Transverse colon (tissue), 4 donors: ENCODE measurements at regions not wholly inside any gene's neighbourhood (a gene's known extent, or its start where the extent isn't known, plus 50 kb on each side); places are given as distances from the start of the nearest gene placed in this dataset.
A peak's percentile ranks its signal among the peaks of the same experiment; 100 is the strongest.

Experiments used
- DNase-seq: peaks from one replicate; pipeline ENCODE4 v3.0.0-alpha.2; 2019
- H3K27ac ChIP-seq, 4 donors: fragments of 200-600 bp; sonication (generic); 2 replicates each; pipeline ENCODE4 v1.5.1; 2016 to 2018; ENCODE audit warnings: inconsistent platforms in 4 of 4
- H3K27me3 ChIP-seq: fragments of 200-600 bp; sonication (generic); 2 replicates; pipeline ENCODE4 v1.5.1; 2017; ENCODE audit warnings: inconsistent platforms
- H3K36me3 ChIP-seq, 4 donors: fragments of 200-600 bp; sonication (generic); 2 replicates each; pipeline ENCODE4 v1.5.1; 2017 to 2019; ENCODE audit warnings: inconsistent platforms in 4 of 4
- H3K4me1 ChIP-seq, 4 donors: fragments of 200-600 bp; sonication (generic); 2 replicates each; pipeline ENCODE4 v1.5.1; 2017 to 2020; ENCODE audit warnings: inconsistent platforms in 4 of 4
- H3K4me3 ChIP-seq, 4 donors: fragments of 200-600 bp; sonication (generic); 1 replicate in 1 of 4; 2 replicates in 3 of 4; pipeline versions ENCODE4 v1.5.1 to v1.6.1; 2017 to 2019; ENCODE audit warnings: inconsistent platforms in 4 of 4
- H3K9me3 ChIP-seq, 2 donors: fragments of 200-600 bp; sonication (generic); 2 replicates each; pipeline ENCODE4 v1.5.1; 2017 to 2019; ENCODE audit warnings: inconsistent platforms in 2 of 2
- CTCF ChIP-seq, 5 experiments: fragments of 200-600 bp in 3 of 5; fragments of 450-650 bp in 2 of 5; sonication (generic) in 3 of 5; IDR thresholded peaks; 1 replicate in 2 of 5; 2 replicates in 3 of 5; pipeline ENCODE4 v1.5.1; 2016 to 2017; ENCODE audit warnings: antibody characterized with exemption in 5 of 5, inconsistent platforms in 3 of 5, mild to moderate bottlenecking in 2 of 5, moderate library complexity in 1 of 5
- EP300 ChIP-seq: sonication (generic); formaldehyde crosslinking; IDR thresholded peaks from one replicate; pipeline ENCODE4 v1.6.1; 2017; ENCODE audit warnings: antibody characterized with exemption, low read depth
- POLR2A ChIP-seq: fragments of 450-650 bp; IDR thresholded peaks from one replicate; pipeline ENCODE4 v1.6.1; 2016; ENCODE audit warnings: antibody characterized with exemption, mild to moderate bottlenecking, moderate library complexity
- POLR2AphosphoS5 ChIP-seq, 3 donors: sonication (generic); formaldehyde crosslinking; IDR thresholded peaks; one replicate each; pipeline ENCODE4 v1.6.1; 2016; ENCODE audit warnings: antibody characterized with exemption in 3 of 3
- WGBS, 2 donors: methylation state at CpG; one replicate each; pipeline ENCODE4 v1.1.5; 2018; ENCODE audit warnings: low coverage in 1 of 2; 5-methylcytosine and 5-hydroxymethylcytosine counted together
- in situ Hi-C, 4 donors: fragments of 200-750 bp; cut with MboI; loops; one replicate each; pipeline versions ENCODE4 v1.15.0 to v1.15.1; 2017; ENCODE audit warnings: low sequenced_read_pairs in 3 of 4, low pct_ligation_motif_present in 1 of 4, low pct_unique_long_range_greater_than_20kb in 1 of 4
- intact Hi-C: fragments of 100-400 bp; cut with DNase I; formaldehyde crosslinking; loops from one replicate; pipeline ENCODE4 v1.15.1; 2023; ENCODE audit warnings: low total_unique reads

GRCh38 chrX:10769195-10769594, 148.8 kb upstream of the MID1 start:
- H3K27ac ChIP-seq: no peak overlapping the region
- H3K4me3 ChIP-seq: no peak overlapping the region
- no peaks in the 10 kb centered on the region for H3K27me3 ChIP-seq
- no peak for DNase-seq
- no peaks in the 10 kb centered on the region for H3K36me3 ChIP-seq
- intact Hi-C loops: no loop called here
- 28 to 80% methylated on average over 1 to 3 of the region's 3 CpGs for WGBS, 2 donors
- TF ChIP-seq POLR2A: no peak
- peak in 3 of 5 experiments; percentile 22 to 27 (median 24) for TF ChIP-seq CTCF (IDR thresholded peaks at IDR 0.05)
- H3K4me1 ChIP-seq: no peaks in the 10 kb centered on the region
- H3K9me3 ChIP-seq: no peaks in the 10 kb centered on the region
- in situ Hi-C loops: no loop called here

- intact Hi-C loops (no loop called here), in situ Hi-C loops (no loop called here)
- no peak overlapping the region for H3K27ac ChIP-seq
- no peak overlapping the region for H3K4me3 ChIP-seq
- no peak for TF ChIP-seq POLR2A
- H3K4me1 ChIP-seq: no peaks in the 10 kb centered on the region
- no peaks in the 10 kb centered on the region for H3K36me3 ChIP-seq
- no peaks in the 10 kb centered on the region for H3K9me3 ChIP-seq
- 58 to 75% methylated on average over 5 to 9 of the region's 9 CpGs for WGBS, 2 donors
- DNase-seq: no peak
- H3K27me3 ChIP-seq: no peaks in the 10 kb centered on the region
Observed at GRCh38 chrX:10769696-10770619, 149.6 kb upstream of the MID1 start.

GRCh38 chrX:10773318-10773717, 152.9 kb upstream of the MID1 start:
- no peaks in the 10 kb centered on the region for H3K36me3 ChIP-seq
- no peak overlapping the region for H3K4me3 ChIP-seq
- no peak for TF ChIP-seq CTCF (IDR thresholded peaks at IDR 0.05)
- no peak for TF ChIP-seq EP300
- no peak for TF ChIP-seq POLR2AphosphoS5 (IDR thresholded peaks at IDR 0.05)
- TF ChIP-seq POLR2A: no peak
- no peak overlapping the region for H3K27ac ChIP-seq
- in situ Hi-C loops: no loop called here
- 58 to 86% methylated on average over 1 to 3 of the region's 3 CpGs for WGBS, 2 donors
- intact Hi-C loops: no loop called here
- DNase-seq: no peak
- H3K4me1 ChIP-seq: no peaks in the 10 kb centered on the region
- no peaks in the 10 kb centered on the region for H3K9me3 ChIP-seq
- no peaks in the 10 kb centered on the region for H3K27me3 ChIP-seq

- DNase-seq: no peak
- no peak overlapping the region for H3K27ac ChIP-seq
- 78 to 88% methylated on average over 4 to 9 of the region's 9 CpGs for WGBS, 2 donors
- intact Hi-C loops: no loop called here
- no peaks in the 10 kb centered on the region for H3K4me1 ChIP-seq
- in situ Hi-C loops: no loop called here
- no peaks in the 10 kb centered on the region for H3K36me3 ChIP-seq
- H3K9me3 ChIP-seq: no peaks in the 10 kb centered on the region
- H3K27me3 ChIP-seq: no peaks in the 10 kb centered on the region
- no peak overlapping the region for H3K4me3 ChIP-seq
- no peak for TF ChIP-seq CTCF (IDR thresholded peaks at IDR 0.05)
- no peak for TF ChIP-seq POLR2A
- no peak for TF ChIP-seq EP300
- no peak for TF ChIP-seq POLR2AphosphoS5 (IDR thresholded peaks at IDR 0.05)
Observed at GRCh38 chrX:10781847-10782530, 161.6 kb upstream of the MID1 start.
